ENCODE measurements at regions not wholly inside any gene's neighbourhood (a gene's known extent, or its start where the extent isn't known, plus 50 kb on each side); places are given as distances from the start of the nearest gene placed in this dataset.

DNA sequence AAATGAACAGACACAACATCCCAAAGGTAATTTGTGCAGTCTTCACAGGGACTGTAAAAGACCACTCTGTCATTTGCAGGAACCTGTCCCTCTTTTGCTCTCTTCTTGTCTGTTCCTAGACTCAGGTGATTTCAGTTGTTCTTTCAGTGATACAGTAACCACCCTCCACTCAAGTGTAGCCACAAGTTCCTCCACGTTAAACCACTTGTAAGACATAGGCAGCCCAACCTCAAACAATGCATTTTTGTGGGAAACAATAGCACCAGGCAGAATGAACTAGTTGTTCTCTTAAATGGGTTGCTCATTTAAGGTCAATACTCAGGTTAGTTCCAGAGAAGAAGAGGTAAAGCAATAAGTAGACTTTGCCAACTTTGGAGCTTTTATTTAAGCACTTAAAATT is 359.4 kb downstream of the MZT1 start:
- TF ChIP-seq, protein P1, sequence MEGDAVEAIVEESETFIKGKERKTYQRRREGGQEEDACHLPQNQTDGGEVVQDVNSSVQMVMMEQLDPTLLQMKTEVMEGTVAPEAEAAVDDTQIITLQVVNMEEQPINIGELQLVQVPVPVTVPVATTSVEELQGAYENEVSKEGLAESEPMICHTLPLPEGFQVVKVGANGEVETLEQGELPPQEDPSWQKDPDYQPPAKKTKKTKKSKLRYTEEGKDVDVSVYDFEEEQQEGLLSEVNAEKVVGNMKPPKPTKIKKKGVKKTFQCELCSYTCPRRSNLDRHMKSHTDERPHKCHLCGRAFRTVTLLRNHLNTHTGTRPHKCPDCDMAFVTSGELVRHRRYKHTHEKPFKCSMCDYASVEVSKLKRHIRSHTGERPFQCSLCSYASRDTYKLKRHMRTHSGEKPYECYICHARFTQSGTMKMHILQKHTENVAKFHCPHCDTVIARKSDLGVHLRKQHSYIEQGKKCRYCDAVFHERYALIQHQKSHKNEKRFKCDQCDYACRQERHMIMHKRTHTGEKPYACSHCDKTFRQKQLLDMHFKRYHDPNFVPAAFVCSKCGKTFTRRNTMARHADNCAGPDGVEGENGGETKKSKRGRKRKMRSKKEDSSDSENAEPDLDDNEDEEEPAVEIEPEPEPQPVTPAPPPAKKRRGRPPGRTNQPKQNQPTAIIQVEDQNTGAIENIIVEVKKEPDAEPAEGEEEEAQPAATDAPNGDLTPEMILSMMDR (IDR thresholded peaks at IDR 0.05; ENCODE audit: unreplicated experiment): no peak
- Mint-ChIP-seq H3K27me3 (ENCODE audit: low read depth) (no peaks in the 10 kb centered on the region), H3K27ac (no peak overlapping the region), H3K36me3 (no peaks in the 10 kb centered on the region), H3K4me3 (no peak overlapping the region), H3K4me1 (peaks cover 17% of the 10 kb centered on the region), H3K9me3 (peaks cover 27% of the 10 kb centered on the region)
- DNase-seq (ENCODE audit: low spot score in 2 of 2, unreplicated experiment in 2 of 2): no peak

DNA sequence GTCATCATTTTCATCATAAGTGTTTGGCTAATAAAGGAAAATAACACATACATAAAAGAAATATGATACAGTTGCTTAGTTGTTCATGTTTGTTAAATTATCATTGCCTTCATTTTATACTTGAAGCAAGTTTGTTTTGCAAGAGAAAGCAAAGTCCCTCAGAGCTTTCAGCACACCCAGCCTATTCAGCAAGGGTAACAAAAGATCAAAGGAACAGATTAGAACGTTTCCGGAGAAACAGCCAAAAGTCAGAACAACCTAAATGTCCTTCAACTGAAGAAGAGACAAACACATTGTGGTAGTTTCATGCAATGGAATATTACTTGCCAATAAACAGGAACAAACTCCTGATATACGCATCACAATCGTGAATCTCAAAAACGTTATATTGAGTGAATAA is 380.7 kb downstream of the MZT1 start:
- Mint-ChIP-seq H3K36me3 (peaks cover 3% of the 10 kb centered on the region), H3K27ac (no peak overlapping the region), H3K4me3 (no peak overlapping the region), H3K9me3 (peaks cover 3% of the 10 kb centered on the region), H3K27me3 (ENCODE audit: low read depth) (no peaks in the 10 kb centered on the region), H3K4me1 (peaks cover 7% of the 10 kb centered on the region)
- DNase-seq (ENCODE audit: low spot score in 2 of 2, unreplicated experiment in 2 of 2): no peak
- TF ChIP-seq, protein P1 (IDR thresholded peaks at IDR 0.05; ENCODE audit: unreplicated experiment): no peak

DNA sequence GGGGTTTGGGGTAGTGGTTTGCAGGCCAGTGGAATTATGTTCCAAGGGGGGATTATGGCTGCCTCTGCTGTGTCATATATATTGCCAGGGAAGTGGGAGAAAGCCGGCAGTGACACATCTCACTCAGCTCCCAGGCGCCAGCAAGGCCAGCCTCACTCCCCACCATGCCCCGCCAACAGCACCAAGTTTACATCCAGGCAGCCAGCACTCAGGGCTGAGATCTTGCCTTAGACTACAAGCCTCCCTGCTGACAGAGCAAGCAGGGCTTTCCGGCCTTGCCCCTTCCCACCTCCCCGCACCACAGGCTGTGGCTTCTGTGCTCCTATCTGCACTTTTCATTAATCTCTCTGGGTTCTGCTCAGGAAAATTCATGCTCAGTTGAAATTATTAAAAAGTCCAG is 385.1 kb downstream of the MZT1 start:
- Mint-ChIP-seq H3K4me3 (no peak overlapping the region), H3K36me3 (peaks cover 14% of the 10 kb centered on the region), H3K27ac (no peak overlapping the region), H3K27me3 (ENCODE audit: low read depth) (no peaks in the 10 kb centered on the region), H3K9me3 (peaks cover 37% of the 10 kb centered on the region), H3K4me1 (peaks cover 7% of the 10 kb centered on the region)
- TF ChIP-seq, protein P1 (IDR thresholded peaks at IDR 0.05; ENCODE audit: unreplicated experiment): no peak
- no peak for DNase-seq (ENCODE audit: low spot score in 2 of 2, unreplicated experiment in 2 of 2)

- H3K27me3 Mint-ChIP-seq (ENCODE audit: low read depth): no peaks in the 10 kb centered on the region
Measured at GRCh38 chr13:72341904-72342303, 385.5 kb downstream of the MZT1 start.

DNA sequence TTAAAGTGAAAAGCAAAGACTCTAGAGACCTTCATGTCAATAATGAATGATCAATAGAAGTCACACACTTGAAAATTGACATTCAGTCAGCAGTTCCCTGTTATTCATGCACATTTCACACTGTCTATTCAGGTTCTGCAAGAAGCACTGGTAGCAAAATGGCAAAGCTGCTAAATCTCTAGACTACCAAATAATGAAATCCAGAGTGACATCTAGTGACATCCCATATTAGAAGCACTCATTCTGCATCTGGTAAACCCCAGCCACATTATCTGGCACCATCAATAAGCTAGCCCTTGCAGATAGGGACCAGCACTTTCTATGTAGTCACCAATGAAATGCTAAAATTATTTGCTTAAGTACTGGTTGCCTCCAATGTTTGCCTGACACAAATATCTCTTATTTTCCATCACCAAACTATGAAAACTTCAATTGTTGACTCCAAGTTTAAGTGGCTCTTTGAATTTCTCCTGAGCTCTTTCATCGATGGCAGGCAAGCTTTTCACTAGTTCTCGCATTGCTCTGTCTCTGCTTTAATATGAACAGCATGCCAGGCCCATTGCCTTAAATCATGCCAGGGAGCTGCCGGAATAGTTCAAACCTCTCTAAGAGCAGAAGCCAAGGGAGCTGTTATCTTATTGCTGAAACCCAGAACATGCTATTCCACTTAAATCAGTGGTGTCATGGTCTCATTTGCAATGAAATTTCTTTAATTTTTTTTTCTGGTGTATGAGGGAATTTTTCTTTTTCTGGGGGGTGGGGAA is 409.9 kb downstream of the MZT1 start:
- Mint-ChIP-seq H3K4me3 (no peak overlapping the region), H3K9me3 (peaks cover 5% of the 10 kb centered on the region), H3K4me1 (peaks cover 4% of the 10 kb centered on the region), H3K27me3 (ENCODE audit: low read depth) (no peaks in the 10 kb centered on the region), H3K36me3 (no peaks in the 10 kb centered on the region), H3K27ac (no peak overlapping the region)
- no peak for DNase-seq (ENCODE audit: low spot score in 2 of 2, unreplicated experiment in 2 of 2)
- TF ChIP-seq, protein P1 (IDR thresholded peaks at IDR 0.05; ENCODE audit: unreplicated experiment): no peak

More at GRCh38 chr13:72341904-72342303, 385.5 kb downstream of the MZT1 start:
- TF ChIP-seq, protein P1 (IDR thresholded peaks at IDR 0.05; ENCODE audit: unreplicated experiment): no peak
- no peak overlapping the region for H3K27ac Mint-ChIP-seq
- H3K4me1 Mint-ChIP-seq: peaks cover 7% of the 10 kb centered on the region
- H3K4me3 Mint-ChIP-seq: no peak overlapping the region
- no peak for DNase-seq (ENCODE audit: low spot score in 2 of 2, unreplicated experiment in 2 of 2)
- peaks cover 37% of the 10 kb centered on the region for H3K9me3 Mint-ChIP-seq
- peaks cover 14% of the 10 kb centered on the region for H3K36me3 Mint-ChIP-seq

All from mesothelial cell of epicardium (in vitro differentiated cells).